Breast epithelium (tissue), 3 donors: ENCODE measurements at regions not wholly inside any gene's neighbourhood (a gene's known extent, or its start where the extent isn't known, plus 50 kb on each side); places are given as distances from the start of the nearest gene placed in this dataset.

Experiments
- CTCF ChIP-seq, 3 donors: fragments of 450-650 bp; IDR thresholded peaks; one replicate each; pipeline ENCODE4 v1.5.1; 2016 to 2017; ENCODE audit warnings: antibody characterized with exemption in 3 of 3, mild to moderate bottlenecking in 3 of 3, moderate library complexity in 3 of 3
- POLR2A ChIP-seq: fragments of 450-650 bp; IDR thresholded peaks from one replicate; pipeline ENCODE4 v1.6.1; 2016; ENCODE audit warnings: antibody characterized with exemption, mild to moderate bottlenecking, moderate library complexity
- POLR2AphosphoS5 ChIP-seq, 3 donors: sonication (generic); formaldehyde crosslinking; IDR thresholded peaks; one replicate each; pipeline ENCODE4 v1.6.1; 2017; ENCODE audit warnings: antibody characterized with exemption in 3 of 3

GRCh38 chr16:76106647-76107046 lies 170.6 kb upstream of the CNTNAP4 start:
- TF ChIP-seq CTCF (IDR thresholded peaks at IDR 0.05): no peak
- no peak for TF ChIP-seq POLR2A
- no peak for TF ChIP-seq POLR2AphosphoS5 (IDR thresholded peaks at IDR 0.05)
